HEK293 (cell line): ENCODE measurements at regions not wholly inside any gene's neighbourhood (a gene's known extent, or its start where the extent isn't known, plus 50 kb on each side); places are given as distances from the start of the nearest gene placed in this dataset.

Experiments
- CTCF ChIA-PET: fragments of 350-600 bp; formaldehyde crosslinking; extraction: SDS; loops from one replicate; lab custom pipeline; 2021; ENCODE audit warnings: antibody characterized with exemption; lab: Yijun Ruan, JAX
- POLR2A ChIA-PET: fragments of 300-600 bp; formaldehyde crosslinking; extraction: SDS; loops from one replicate; lab custom pipeline; 2020; ENCODE audit warnings: antibody characterized with exemption, inconsistent platforms; lab: Yijun Ruan, JAX
- H3K27ac ChIP-seq: fragments of 200-500 bp; sonication (Bioruptor generic); 2 replicates; pipeline ENCODE4 v1.5.1; 2014; ENCODE audit warnings: low read depth, low read length, control low read depth, inconsistent platforms; ENCODE audit errors: extremely low read depth
- H3K36me3 ChIP-seq, 2 experiments: fragments of 200-500 bp in 1 of 2; sonication (Bioruptor generic) in 1 of 2; 1 replicate in 1 of 2; 2 replicates in 1 of 2; pipeline ENCODE4 v1.5.1; 2014 to 2017; ENCODE audit warnings: inconsistent platforms in 2 of 2, low read length in 2 of 2; ENCODE audit not compliant: control insufficient read depth in 2 of 2, insufficient read depth in 1 of 2
- H3K4me1 ChIP-seq: fragments of 200-500 bp; sonication (Bioruptor generic); 2 replicates; pipeline ENCODE4 v1.5.1; 2014; ENCODE audit warnings: mild to moderate bottlenecking, low read length, inconsistent platforms; ENCODE audit not compliant: control insufficient read depth, insufficient read depth
- H3K4me3 ChIP-seq: 2 replicates; pipeline ENCODE4 v1.5.1; 2011; ENCODE audit warnings: low read depth, mild to moderate bottlenecking, control low read depth, low read length, moderate library complexity
- H3K9me3 ChIP-seq: fragments of 200-500 bp; sonication (Bioruptor generic); 2 replicates; pipeline ENCODE4 v1.5.1; 2014; ENCODE audit warnings: low read depth, low read length, inconsistent platforms; ENCODE audit not compliant: control insufficient read depth, insufficient read depth
- EGR2 ChIP-seq: fragments of 450-650 bp; formaldehyde crosslinking; IDR thresholded peaks from 2 replicates; pipeline ENCODE4 v1.5.1; 2016; ENCODE audit warnings: low read depth, missing biosample characterization, missing genetic modification characterization
- ZFP3 ChIP-seq: fragments of 450-650 bp; formaldehyde crosslinking; IDR thresholded peaks from 2 replicates; pipeline ENCODE4 v1.5.1; 2016; ENCODE audit warnings: low read depth, missing biosample characterization, missing genetic modification characterization
- ZNF146 ChIP-seq: fragments of 450-650 bp; formaldehyde crosslinking; IDR thresholded peaks from 2 replicates; pipeline ENCODE4 v1.5.1; 2016; ENCODE audit warnings: missing biosample characterization, missing genetic modification characterization
- ZNF155 ChIP-seq: fragments of 450-650 bp; formaldehyde crosslinking; IDR thresholded peaks from 2 replicates; pipeline ENCODE4 v1.5.1; 2016; ENCODE audit warnings: missing biosample characterization, missing genetic modification characterization
- ZNF184 ChIP-seq: fragments of 450-650 bp; IDR thresholded peaks from 2 replicates; pipeline ENCODE4 v1.5.1; 2018; ENCODE audit warnings: missing biosample characterization, mild to moderate bottlenecking, missing genetic modification characterization
- ZNF23 ChIP-seq: fragments of 450-650 bp; formaldehyde crosslinking; IDR thresholded peaks from 2 replicates; pipeline ENCODE4 v1.5.1; 2016; ENCODE audit warnings: missing biosample characterization, missing genetic modification characterization, borderline replicate concordance
- ZNF266 ChIP-seq: fragments of 450-650 bp; formaldehyde crosslinking; IDR thresholded peaks from 2 replicates; pipeline ENCODE4 v1.5.1; 2016; ENCODE audit warnings: missing biosample characterization, missing genetic modification characterization, low read depth
- ZNF324 ChIP-seq: fragments of 450-650 bp; formaldehyde crosslinking; IDR thresholded peaks from 2 replicates; pipeline ENCODE4 v1.5.1; 2016; ENCODE audit warnings: missing biosample characterization, missing genetic modification characterization
- ZNF416 ChIP-seq: fragments of 450-650 bp; formaldehyde crosslinking; IDR thresholded peaks from 2 replicates; pipeline ENCODE4 v1.5.1; 2016; ENCODE audit warnings: missing biosample characterization, missing genetic modification characterization
- ZNF571 ChIP-seq: fragments of 450-650 bp; formaldehyde crosslinking; IDR thresholded peaks from 2 replicates; pipeline ENCODE4 v1.5.0; 2017; ENCODE audit warnings: missing biosample characterization, missing genetic modification characterization
- ZNF596 ChIP-seq: fragments of 450-650 bp; IDR thresholded peaks from 2 replicates; pipeline ENCODE4 v1.5.0; 2018; ENCODE audit warnings: missing biosample characterization, mild to moderate bottlenecking, missing genetic modification characterization, moderate library complexity
- ZNF777 ChIP-seq: fragments of 450-650 bp; formaldehyde crosslinking; IDR thresholded peaks from 2 replicates; pipeline ENCODE4 v1.5.1; 2017; ENCODE audit warnings: missing biosample characterization, missing genetic modification characterization, borderline replicate concordance
- ZNF791 ChIP-seq: fragments of 450-650 bp; formaldehyde crosslinking; IDR thresholded peaks from 2 replicates; pipeline ENCODE4 v1.5.1; 2016; ENCODE audit warnings: missing biosample characterization, missing genetic modification characterization
- ZNF830 ChIP-seq: fragments of 450-650 bp; IDR thresholded peaks from 2 replicates; pipeline ENCODE4 v1.5.0; 2018; ENCODE audit warnings: missing biosample characterization, missing genetic modification characterization, low read depth, mild to moderate bottlenecking, moderate library complexity
- ZNF843 ChIP-seq: fragments of 450-650 bp; formaldehyde crosslinking; IDR thresholded peaks from 2 replicates; pipeline ENCODE4 v1.5.1; 2016; ENCODE audit warnings: missing biosample characterization, missing genetic modification characterization
- ZSCAN23 ChIP-seq: fragments of 450-650 bp; formaldehyde crosslinking; IDR thresholded peaks from 2 replicates; pipeline ENCODE4 v1.5.1; 2016; ENCODE audit warnings: missing biosample characterization, missing genetic modification characterization
- ZSCAN30 ChIP-seq: fragments of 450-650 bp; IDR thresholded peaks from 2 replicates; pipeline ENCODE4 v1.5.1; 2018; ENCODE audit warnings: missing biosample characterization, mild to moderate bottlenecking, missing genetic modification characterization, moderate library complexity
- TF ChIP-seq, protein P1 (sequence below): fragments of 450-650 bp; formaldehyde crosslinking; IDR thresholded peaks from 2 replicates; pipeline ENCODE4 v1.5.1; 2016; ENCODE audit warnings: missing biosample characterization, missing genetic modification characterization

GRCh38 chr2:183495589-183496267 is 371.5 kb downstream of the NUP35 start:
- no peaks in the 10 kb centered on the region for H3K4me1 ChIP-seq
- ChIA-PET POLR2A (no interaction called here), CTCF (no interaction called here)
- no peaks in the 10 kb centered on the region for H3K36me3 ChIP-seq
- H3K9me3 ChIP-seq = no peaks in the 10 kb centered on the region
- TF ChIP-seq ZNF266 = no peak
- TF ChIP-seq ZNF791 = no peak
- no peak for TF ChIP-seq ZNF777
- no peak overlapping the region for H3K27ac ChIP-seq
- H3K4me3 ChIP-seq = no peak overlapping the region

- POLR2A ChIA-PET = no interaction called here
- Histone ChIP-seq H3K27ac (no peak overlapping the region), H3K9me3 (no peaks in the 10 kb centered on the region), H3K4me3 (no peak overlapping the region), H3K4me1 (no peaks in the 10 kb centered on the region), H3K36me3 (no peaks in the 10 kb centered on the region)
- CTCF ChIA-PET = no interaction called here
- no peak for TF ChIP-seq ZNF596
Measured at GRCh38 chr2:183497861-183498260, 373.6 kb downstream of the NUP35 start.

GRCh38 chr2:183505911-183506310 is 381.7 kb downstream of the NUP35 start:
- Histone ChIP-seq H3K4me1 (no peaks in the 10 kb centered on the region), H3K9me3 (no peaks in the 10 kb centered on the region), H3K27ac (no peak overlapping the region), H3K4me3 (no peak overlapping the region), H3K36me3 (no peaks in the 10 kb centered on the region)
- POLR2A ChIA-PET = no interaction called here
- TF ChIP-seq ZNF155 (tag by site-specific recombination) (no peak), EGR2 (tag by site-specific recombination) (no peak), ZSCAN23 (no peak), ZFP3 (tag by site-specific recombination) (no peak), ZNF416 (tag by site-specific recombination) (no peak), ZNF146 (no peak), ZSCAN30 (tag by site-specific recombination) (no peak), ZNF843 (no peak), ZNF324 (tag by site-specific recombination) (no peak), ZNF830 (tag by site-specific recombination) (no peak)
- CTCF ChIA-PET = no interaction called here

GRCh38 chr2:183511154-183511553 is 386.9 kb downstream of the NUP35 start:
- Histone ChIP-seq H3K4me3 (no peak overlapping the region), H3K36me3 (no peaks in the 10 kb centered on the region), H3K9me3 (no peaks in the 10 kb centered on the region), H3K4me1 (no peaks in the 10 kb centered on the region), H3K27ac (no peak overlapping the region)
- TF ChIP-seq, protein P1, sequence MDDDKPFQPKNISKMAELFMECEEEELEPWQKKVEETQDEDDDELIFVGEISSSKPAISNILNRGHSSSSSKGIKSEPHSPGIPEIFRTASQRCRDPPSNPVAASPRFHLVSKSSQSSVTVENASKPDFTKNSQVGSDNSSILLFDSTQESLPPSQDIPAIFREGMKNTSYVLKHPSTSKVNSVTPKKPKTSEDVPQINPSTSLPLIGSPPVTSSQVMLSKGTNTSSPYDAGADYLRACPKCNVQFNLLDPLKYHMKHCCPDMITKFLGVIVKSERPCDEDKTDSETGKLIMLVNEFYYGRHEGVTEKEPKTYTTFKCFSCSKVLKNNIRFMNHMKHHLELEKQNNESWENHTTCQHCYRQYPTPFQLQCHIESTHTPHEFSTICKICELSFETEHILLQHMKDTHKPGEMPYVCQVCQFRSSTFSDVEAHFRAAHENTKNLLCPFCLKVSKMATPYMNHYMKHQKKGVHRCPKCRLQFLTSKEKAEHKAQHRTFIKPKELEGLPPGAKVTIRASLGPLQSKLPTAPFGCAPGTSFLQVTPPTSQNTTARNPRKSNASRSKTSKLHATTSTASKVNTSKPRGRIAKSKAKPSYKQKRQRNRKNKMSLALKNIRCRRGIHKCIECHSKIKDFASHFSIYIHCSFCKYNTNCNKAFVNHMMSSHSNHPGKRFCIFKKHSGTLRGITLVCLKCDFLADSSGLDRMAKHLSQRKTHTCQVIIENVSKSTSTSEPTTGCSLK (tag by site-specific recombination) = no peak
- no peak for TF ChIP-seq ZNF571 (tag by site-specific recombination)
- no peak for TF ChIP-seq ZNF23 (tag by site-specific recombination)
- TF ChIP-seq ZNF184 (tag by site-specific recombination) = no peak
- TF ChIP-seq ZFP3 (tag by site-specific recombination) = no peak
- CTCF ChIA-PET = no interaction called here
- POLR2A ChIA-PET = no interaction called here
